ENCODE measurements at regions not wholly inside any gene's neighbourhood (a gene's known extent, or its start where the extent isn't known, plus 50 kb on each side); places are given as distances from the start of the nearest gene placed in this dataset.
"Not testable (repeated sequence)": the region's sequence is repeated elsewhere in the genome, so short reads cannot be mapped to it uniquely, and the experiment has no call there.

DNA sequence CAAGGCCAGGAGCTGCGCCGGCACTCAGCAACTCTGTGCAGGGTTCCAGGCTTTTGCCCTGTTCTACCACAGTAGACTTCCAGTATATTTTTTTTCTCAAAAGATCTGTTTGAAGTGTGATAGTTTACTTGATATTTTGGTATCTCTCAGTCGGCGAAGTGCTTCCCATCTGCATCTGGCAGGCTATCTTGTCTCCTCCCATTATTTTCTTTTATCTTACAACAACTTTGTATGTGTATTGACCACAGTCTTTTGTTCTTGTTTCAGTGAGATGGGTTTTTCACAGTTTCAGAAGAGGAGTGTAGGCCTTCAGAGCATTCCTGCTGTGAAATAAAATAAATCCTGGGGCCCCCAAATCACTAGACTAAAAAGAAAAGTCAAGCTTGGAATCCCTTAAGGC, 292.9 kb downstream of the PTGER3 start:
- no peaks in the 10 kb centered on the region for H3K4me1 ChIP-seq
- in situ Hi-C loops (cut with MboI; ENCODE audit: low sequenced_read_pairs): no loop called here
- H3K27me3 ChIP-seq (ENCODE audit: low read depth): no peaks in the 10 kb centered on the region
- H3K4me3 ChIP-seq: no peak overlapping the region
- H3K9me3 ChIP-seq: 0 out of 2 replicates have a peak, but pooled peaks cover 2% of the 10 kb centered on the region
- H3K36me3 ChIP-seq (replicated peaks): no peaks in the 10 kb centered on the region
- no peak for DNase-seq (ENCODE audit: low spot score in 2 of 2)

DNA sequence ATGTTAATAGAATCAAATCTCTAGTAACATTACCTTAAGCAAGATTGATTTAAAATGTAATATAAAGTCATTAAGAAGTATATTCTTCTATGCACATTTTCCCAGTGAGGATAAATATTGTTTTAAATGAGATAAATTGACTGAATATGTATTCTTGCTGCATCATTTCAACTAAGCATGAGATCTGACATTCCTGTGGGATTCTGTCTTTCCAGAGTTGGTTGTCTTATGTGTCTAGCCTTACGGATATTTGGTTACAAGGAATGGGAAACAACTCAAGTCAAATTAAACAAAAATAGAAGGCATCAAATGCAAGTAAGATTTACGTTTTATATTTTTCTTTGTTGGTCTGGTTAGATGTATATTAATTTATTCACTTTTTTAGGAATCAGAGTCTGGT, 287.5 kb downstream of the PTGER3 start:
- Histone ChIP-seq H3K9me3 (no peaks in the 10 kb centered on the region), H3K4me1 (no peaks in the 10 kb centered on the region), H3K4me3 (no peak overlapping the region), H3K36me3 (replicated peaks) (no peaks in the 10 kb centered on the region), H3K27me3 (ENCODE audit: low read depth) (no peaks in the 10 kb centered on the region)
- in situ Hi-C loops (cut with MboI; ENCODE audit: low sequenced_read_pairs): no loop called here
- DNase-seq (ENCODE audit: low spot score in 2 of 2): no peak

DNA sequence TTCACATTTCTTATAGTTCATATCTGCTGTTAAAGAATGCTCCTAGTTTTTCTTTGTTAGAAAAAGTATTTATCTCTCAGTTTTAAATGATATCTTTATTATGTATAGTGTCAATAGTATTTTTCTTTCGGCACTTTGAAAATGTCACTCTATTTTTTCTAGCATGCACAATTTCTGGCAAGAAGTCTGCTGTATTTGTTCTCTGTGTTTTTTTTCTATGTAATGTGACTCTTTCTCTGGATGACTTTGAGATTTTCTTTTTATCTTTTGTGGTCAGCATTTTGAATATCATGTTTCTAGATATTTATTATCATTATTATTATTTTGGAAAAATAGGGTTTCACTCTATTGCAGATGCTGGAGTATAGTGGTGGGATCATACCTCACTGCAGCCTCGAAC, 285.2 kb downstream of the PTGER3 start:
- Histone ChIP-seq H3K27me3 (ENCODE audit: low read depth) (no peaks in the 10 kb centered on the region), H3K4me3 (no peak overlapping the region), H3K4me1 (no peaks in the 10 kb centered on the region), H3K36me3 (replicated peaks) (no peaks in the 10 kb centered on the region), H3K9me3 (no peaks in the 10 kb centered on the region)
- in situ Hi-C loops (cut with MboI; ENCODE audit: low sequenced_read_pairs): no loop called here
- DNase-seq (ENCODE audit: low spot score in 2 of 2): no peak

DNA sequence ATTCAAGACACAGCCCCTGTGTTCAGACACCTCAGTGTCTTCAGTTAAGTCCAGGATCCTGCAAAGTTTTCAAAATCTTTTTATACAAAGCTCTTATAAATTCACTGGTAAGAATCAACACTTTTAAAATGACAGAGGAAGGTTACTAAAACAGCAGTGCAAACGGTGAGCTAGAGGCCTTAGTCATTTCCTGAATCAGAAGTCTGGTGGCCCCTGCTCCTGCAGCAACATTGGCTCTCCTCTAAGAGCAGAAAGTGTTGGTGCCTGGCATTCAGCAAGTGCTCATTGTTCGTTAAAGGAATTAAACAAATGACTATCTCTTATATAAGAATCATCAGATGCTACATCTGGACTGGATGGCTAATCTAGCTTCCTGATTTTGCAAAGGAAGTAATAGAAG, 282.9 kb downstream of the PTGER3 start:
- DNase-seq (ENCODE audit: low spot score in 2 of 2): no peak
- Histone ChIP-seq H3K9me3 (no peaks in the 10 kb centered on the region), H3K27me3 (ENCODE audit: low read depth) (no peaks in the 10 kb centered on the region), H3K4me1 (no peaks in the 10 kb centered on the region), H3K36me3 (replicated peaks) (no peaks in the 10 kb centered on the region), H3K4me3 (no peak overlapping the region)
- in situ Hi-C loops (cut with MboI; ENCODE audit: low sequenced_read_pairs): no loop called here

DNA sequence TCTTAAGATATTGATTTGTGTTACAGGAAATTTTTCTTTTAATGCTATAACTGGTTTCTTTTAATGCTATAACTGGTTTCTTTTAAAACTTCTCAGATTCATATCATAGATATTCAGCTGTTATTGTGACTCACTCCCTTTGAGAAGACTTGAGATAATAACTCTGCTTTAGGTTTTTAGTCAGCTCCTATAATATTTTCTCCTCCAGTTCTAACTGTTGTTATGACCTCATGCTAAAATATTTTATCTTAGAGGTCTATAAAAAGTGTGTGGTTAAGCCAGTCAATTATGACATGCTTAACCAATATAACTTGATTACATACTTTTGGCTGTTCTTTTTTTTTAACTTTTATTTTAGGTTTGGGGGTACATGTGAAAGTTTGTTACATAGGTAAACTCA, 280.2 kb downstream of the PTGER3 start:
- H3K27me3 ChIP-seq (ENCODE audit: low read depth): no peaks in the 10 kb centered on the region
- DNase-seq (ENCODE audit: low spot score in 2 of 2): no peak
- in situ Hi-C loops (cut with MboI; ENCODE audit: low sequenced_read_pairs): no loop called here
- no peak overlapping the region for H3K4me3 ChIP-seq
- no peaks in the 10 kb centered on the region for H3K9me3 ChIP-seq
- H3K4me1 ChIP-seq: no peaks in the 10 kb centered on the region
- H3K36me3 ChIP-seq (replicated peaks): no peaks in the 10 kb centered on the region

DNA sequence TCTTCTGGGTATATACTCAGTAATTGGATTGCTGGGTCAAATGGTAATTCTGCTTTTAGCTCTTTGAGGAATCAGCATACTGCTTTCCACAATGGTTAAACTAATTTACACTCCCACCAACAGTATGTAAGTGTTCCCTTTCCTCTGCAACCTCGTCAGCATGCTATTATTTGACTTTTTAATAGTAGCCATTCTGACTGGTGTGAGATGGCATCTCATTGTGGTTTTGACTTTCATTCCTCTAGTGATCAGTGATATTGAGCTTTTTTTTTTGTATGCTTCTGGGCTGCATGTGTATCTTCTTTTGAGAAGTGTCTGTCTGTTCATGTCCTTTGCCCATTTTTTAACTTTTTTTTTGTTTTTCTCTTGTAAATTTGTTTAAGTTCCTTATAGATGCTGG, 279.4 kb downstream of the PTGER3 start:
- H3K4me3 ChIP-seq: no peak overlapping the region
- in situ Hi-C loops (cut with MboI; ENCODE audit: low sequenced_read_pairs): no loop called here
- no peak for DNase-seq (ENCODE audit: low spot score in 2 of 2)
- no peaks in the 10 kb centered on the region for H3K9me3 ChIP-seq
- H3K36me3 ChIP-seq (replicated peaks): no peaks in the 10 kb centered on the region
- H3K27me3 ChIP-seq (ENCODE audit: low read depth): no peaks in the 10 kb centered on the region
- H3K4me1 ChIP-seq: no peaks in the 10 kb centered on the region

DNA sequence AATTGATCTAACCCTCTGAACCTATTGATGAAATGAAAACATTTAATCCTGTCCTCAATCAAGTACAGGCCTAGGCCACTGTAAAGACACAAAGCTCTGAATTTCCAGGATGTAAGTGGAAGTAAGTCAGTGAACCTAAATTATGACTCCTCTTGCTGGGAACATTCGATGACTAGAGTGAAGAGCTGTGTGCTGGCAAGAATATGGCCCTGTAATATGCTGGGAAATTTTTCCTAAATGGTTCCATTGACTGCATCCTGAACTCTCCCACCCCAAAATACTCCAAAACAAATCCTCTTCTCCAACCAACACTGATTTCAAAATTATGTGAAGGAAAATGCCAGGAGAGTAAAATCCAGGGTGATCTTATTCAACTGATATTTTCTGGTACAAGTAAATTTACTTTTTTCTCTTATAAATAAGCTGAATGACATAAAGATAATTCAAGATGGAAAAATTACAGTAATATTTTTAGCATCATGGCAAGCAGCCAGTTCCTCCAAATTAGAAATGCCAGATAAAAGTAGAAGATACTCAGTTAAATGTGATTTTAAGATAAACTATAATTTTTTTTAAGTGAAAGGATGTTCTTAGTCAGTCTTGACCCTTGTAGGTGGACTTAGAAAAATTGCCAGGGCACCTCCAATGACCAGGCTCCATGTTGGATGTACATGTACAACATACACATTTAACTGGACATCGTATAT, 269.4 kb downstream of the PTGER3 start:
- H3K27me3 ChIP-seq (ENCODE audit: low read depth): no peaks in the 10 kb centered on the region
- no peak overlapping the region for H3K4me3 ChIP-seq
- DNase-seq (ENCODE audit: low spot score in 2 of 2): no peak
- no peaks in the 10 kb centered on the region for H3K9me3 ChIP-seq
- no peaks in the 10 kb centered on the region for H3K4me1 ChIP-seq
- in situ Hi-C loops (cut with MboI; ENCODE audit: low sequenced_read_pairs): no loop called here
- no peaks in the 10 kb centered on the region; the same call in 1 of the 2 replicates for H3K36me3 ChIP-seq (replicated peaks)

DNA sequence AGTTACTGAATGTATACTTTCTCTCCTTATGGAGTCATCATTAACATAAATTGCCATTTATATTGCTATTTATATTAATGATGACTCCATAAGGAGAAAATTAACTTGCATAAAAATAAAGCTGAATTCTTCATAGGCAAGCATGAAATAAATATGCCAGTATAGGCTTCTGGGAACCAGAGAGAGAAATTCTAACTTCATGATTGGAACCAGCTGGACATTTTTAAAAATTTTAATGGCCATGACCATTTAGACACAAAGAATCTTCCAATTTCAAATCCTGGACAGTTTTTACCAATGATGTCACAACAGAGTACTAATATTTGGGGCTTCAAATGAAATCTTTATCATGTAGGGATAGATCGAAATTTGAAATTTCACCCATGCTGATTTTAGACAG, 268.7 kb downstream of the PTGER3 start:
- no peak for DNase-seq (ENCODE audit: low spot score in 2 of 2)
- in situ Hi-C loops (cut with MboI; ENCODE audit: low sequenced_read_pairs): no loop called here
- Histone ChIP-seq H3K4me1 (no peaks in the 10 kb centered on the region), H3K9me3 (no peaks in the 10 kb centered on the region), H3K27me3 (ENCODE audit: low read depth) (no peaks in the 10 kb centered on the region), H3K4me3 (no peak overlapping the region), H3K36me3 (replicated peaks) (no peaks in the 10 kb centered on the region; the same call in 1 of the 2 replicates)

DNA sequence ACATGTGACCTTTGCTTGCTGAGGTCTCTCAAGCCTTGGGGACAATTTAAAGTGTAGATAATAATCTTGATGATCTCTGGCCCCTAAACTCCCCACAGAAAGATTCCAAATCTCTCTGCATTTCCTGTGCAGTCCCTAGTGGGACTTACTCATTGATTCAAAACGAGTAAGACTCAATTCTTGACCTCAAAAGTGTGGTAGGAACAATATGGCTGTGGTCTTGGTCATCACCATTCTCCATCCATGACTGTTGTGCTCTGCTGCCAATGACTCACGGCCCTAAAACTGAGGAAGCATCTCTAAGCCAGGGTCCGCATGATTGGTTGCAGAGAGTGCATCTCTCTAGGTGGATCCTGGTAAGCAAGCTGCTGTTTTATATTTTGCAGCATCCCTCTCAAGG, 268.0 kb downstream of the PTGER3 start:
- Histone ChIP-seq H3K4me1 (no peaks in the 10 kb centered on the region), H3K27me3 (ENCODE audit: low read depth) (no peaks in the 10 kb centered on the region), H3K4me3 (no peak overlapping the region), H3K9me3 (no peaks in the 10 kb centered on the region), H3K36me3 (replicated peaks) (no peaks in the 10 kb centered on the region; the same call in 1 of the 2 replicates)
- in situ Hi-C loops (cut with MboI; ENCODE audit: low sequenced_read_pairs): no loop called here
- DNase-seq (ENCODE audit: low spot score in 2 of 2): no peak

DNA sequence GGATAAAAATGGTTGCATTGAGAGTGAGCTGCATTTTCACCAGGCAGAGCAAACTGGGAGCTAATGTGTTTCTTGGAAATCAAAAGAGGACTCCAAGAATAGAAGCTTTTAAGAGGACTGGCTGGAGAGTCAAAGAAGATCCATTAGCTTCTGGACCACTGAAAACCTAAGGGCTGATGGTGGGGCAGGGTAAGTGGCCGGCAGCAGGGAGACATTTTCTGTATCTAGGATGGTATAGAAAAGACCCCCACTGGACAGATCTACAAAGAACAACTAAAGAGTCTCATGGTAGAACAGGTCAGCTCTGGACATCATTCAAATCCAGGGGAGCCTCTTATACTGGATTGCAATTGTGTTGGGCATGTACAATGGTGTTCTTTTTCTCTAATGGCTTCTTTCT, 262.3 kb downstream of the PTGER3 start:
- H3K36me3 ChIP-seq (replicated peaks): no peaks in the 10 kb centered on the region
- no peak overlapping the region for H3K4me3 ChIP-seq
- in situ Hi-C loops (cut with MboI; ENCODE audit: low sequenced_read_pairs): no loop called here
- no peak for DNase-seq (ENCODE audit: low spot score in 2 of 2)
- no peaks in the 10 kb centered on the region for H3K9me3 ChIP-seq
- no peaks in the 10 kb centered on the region for H3K4me1 ChIP-seq
- H3K27me3 ChIP-seq (ENCODE audit: low read depth): no peaks in the 10 kb centered on the region

DNA sequence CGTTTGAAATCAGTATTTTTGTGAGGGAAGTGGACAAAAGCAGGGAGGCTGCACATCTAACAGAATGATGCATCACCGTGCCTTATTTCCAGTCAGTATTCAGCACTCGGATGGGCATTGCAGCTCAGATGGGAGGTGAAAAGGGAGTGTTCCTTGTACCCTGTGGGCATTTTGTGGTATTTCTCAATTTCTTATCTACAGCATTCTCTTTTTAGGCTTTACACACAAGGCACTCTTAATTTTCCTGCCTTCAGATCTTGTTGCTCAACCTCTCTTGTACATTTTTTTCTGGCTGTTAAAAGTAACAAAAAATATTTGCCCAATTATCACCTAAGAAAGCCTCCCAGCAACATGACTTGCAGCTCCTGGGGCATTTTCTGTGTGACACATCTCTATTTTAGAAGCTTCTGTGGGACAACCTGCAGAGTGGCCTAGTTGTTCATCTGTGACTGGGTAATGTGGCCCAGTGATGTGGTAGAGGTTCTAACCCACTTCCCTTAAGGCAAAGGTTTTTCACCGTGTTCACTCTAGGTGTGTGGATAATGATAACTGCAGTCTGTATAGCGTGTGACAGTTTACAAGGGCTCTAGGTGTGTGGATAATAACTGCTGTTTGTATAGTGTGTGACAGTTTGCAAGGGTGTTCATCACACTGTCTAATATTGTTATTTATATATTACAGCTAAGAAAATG, 257.2 kb downstream of the PTGER3 start:
- DNase-seq (ENCODE audit: low spot score in 2 of 2): no peak
- Histone ChIP-seq H3K9me3 (no peaks in the 10 kb centered on the region), H3K4me3 (no peak overlapping the region), H3K36me3 (replicated peaks) (no peaks in the 10 kb centered on the region), H3K27me3 (ENCODE audit: low read depth) (no peaks in the 10 kb centered on the region), H3K4me1 (no peaks in the 10 kb centered on the region)
- in situ Hi-C loops (cut with MboI; ENCODE audit: low sequenced_read_pairs): no loop called here

DNA sequence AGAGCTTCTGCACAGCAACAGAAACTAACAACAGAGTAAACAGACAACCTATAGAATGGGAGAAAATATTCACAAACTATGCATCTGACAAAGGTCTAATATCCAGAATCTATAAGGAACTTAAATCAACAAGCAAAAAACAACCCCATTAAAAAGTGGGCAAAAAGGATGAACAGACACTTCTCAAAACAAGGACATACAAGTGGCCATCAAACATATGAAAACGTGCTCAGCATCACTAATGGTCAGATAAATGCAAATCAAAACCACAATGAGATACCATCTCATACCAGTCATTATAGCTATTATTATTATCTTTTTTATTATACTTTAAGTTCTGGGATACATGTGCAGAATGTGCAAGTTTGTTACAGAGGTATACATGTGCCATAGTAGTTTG, 252.6 kb downstream of the PTGER3 start:
- H3K36me3 ChIP-seq (replicated peaks); H3K4me3 ChIP-seq; H3K4me1 ChIP-seq; DNase-seq (ENCODE audit: low spot score in 2 of 2); H3K27me3 ChIP-seq (ENCODE audit: low read depth); H3K9me3 ChIP-seq; in situ Hi-C loops (cut with MboI; ENCODE audit: low sequenced_read_pairs): not testable (repeated sequence)

DNA sequence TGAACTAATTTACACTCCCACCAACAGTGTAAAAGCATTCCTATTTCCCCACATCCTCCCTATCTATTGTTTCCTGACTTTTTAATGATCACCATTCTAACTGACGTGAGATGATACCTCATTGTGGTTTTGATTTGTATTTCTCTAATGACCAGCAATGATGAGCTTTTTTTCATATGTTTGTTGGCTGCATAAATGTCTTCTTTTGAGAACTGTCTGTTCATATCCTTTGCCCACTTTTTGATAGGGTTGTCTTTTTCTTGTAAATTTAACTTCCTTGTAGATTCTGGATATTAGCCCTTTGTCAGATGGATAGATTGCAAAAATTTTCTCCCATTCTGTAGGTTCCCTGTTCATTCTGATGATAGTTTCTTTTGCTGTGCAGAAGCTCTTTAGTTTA, 251.3 kb downstream of the PTGER3 start:
- in situ Hi-C loops (cut with MboI; ENCODE audit: low sequenced_read_pairs); H3K9me3 ChIP-seq; H3K4me1 ChIP-seq; H3K36me3 ChIP-seq (replicated peaks); DNase-seq (ENCODE audit: low spot score in 2 of 2); H3K27me3 ChIP-seq (ENCODE audit: low read depth); H3K4me3 ChIP-seq: not testable (repeated sequence)

DNA sequence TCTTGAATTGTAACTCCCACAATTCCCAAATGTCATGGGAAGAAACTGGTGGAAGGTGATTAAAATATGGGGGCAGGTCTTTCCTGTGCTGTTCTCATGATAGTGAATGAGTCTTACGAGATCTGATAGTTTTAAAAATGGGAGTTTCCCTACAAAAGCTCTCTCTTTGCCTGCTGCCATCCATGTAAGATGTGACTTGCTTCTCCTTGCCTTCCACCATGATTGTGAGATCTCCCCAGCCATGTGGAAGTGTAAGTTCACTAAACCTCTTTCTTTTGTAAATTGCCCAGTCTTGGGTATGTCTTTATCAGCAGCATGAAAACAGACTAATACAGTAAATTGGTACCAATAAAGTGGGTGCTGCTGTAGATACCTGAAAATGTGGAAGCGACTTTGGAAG, 245.0 kb downstream of the PTGER3 start:
- in situ Hi-C loops (cut with MboI; ENCODE audit: low sequenced_read_pairs); H3K9me3 ChIP-seq: not testable (repeated sequence)

More for the DNA sequence above, 245.0 kb downstream of the PTGER3 start:
- H3K4me1 ChIP-seq; DNase-seq (ENCODE audit: low spot score in 2 of 2); H3K27me3 ChIP-seq (ENCODE audit: low read depth); H3K36me3 ChIP-seq (replicated peaks); H3K4me3 ChIP-seq: not testable (repeated sequence)

Measured in HAP-1 (cell line).